ENCODE measurements at regions not wholly inside any gene's neighbourhood (a gene's known extent, or its start where the extent isn't known, plus 50 kb on each side); places are given as distances from the start of the nearest gene placed in this dataset.
"Not testable (repeated sequence)": the region's sequence is repeated elsewhere in the genome, so short reads cannot be mapped to it uniquely, and the experiment has no call there.

GRCh38 chr9:21696411-21696871, 106.0 kb upstream of the MTAP start:
- no peak for DNase-seq (ENCODE audit: low spot score)
- H3K27me3 Mint-ChIP-seq (ENCODE audit: insufficient read depth) = peaks cover 5% of the 10 kb centered on the region
- H3K4me3 Mint-ChIP-seq = no peak overlapping the region
- H3K9me3 Mint-ChIP-seq = no peaks in the 10 kb centered on the region
- no peak overlapping the region for H3K27ac Mint-ChIP-seq
- intact Hi-C loops (cut with micrococcal nuclease) = no loop called here
- no peaks in the 10 kb centered on the region for H3K4me1 Mint-ChIP-seq (ENCODE audit: low read depth)
- H3K36me3 Mint-ChIP-seq (ENCODE audit: low read depth) = no peaks in the 10 kb centered on the region

- no peak overlapping the region for H3K27ac Mint-ChIP-seq
- intact Hi-C loops (cut with micrococcal nuclease) = loop anchor here (2.0 to 5.0 kb wide), 4 partner anchors 53 to 381 kb away; partner anchors contain the start of gene IFNE
- H3K27me3 Mint-ChIP-seq (ENCODE audit: insufficient read depth) = peaks cover 10% of the 10 kb centered on the region
- no peak overlapping the region for H3K4me3 Mint-ChIP-seq
- no peaks in the 10 kb centered on the region for H3K36me3 Mint-ChIP-seq (ENCODE audit: low read depth)
- H3K4me1 Mint-ChIP-seq (ENCODE audit: low read depth) = peaks cover 5% of the 10 kb centered on the region
- no peak for DNase-seq (ENCODE audit: low spot score)
- H3K9me3 Mint-ChIP-seq = no peaks in the 10 kb centered on the region
These were observed 94.2 kb upstream of the MTAP start for GRCh38 chr9:21708260-21708711.

GRCh38 chr9:21708856-21709255, 93.6 kb upstream of the MTAP start:
- Mint-ChIP-seq H3K4me3 (no peak overlapping the region), H3K27me3 (ENCODE audit: insufficient read depth) (peaks cover 10% of the 10 kb centered on the region), H3K36me3 (ENCODE audit: low read depth) (no peaks in the 10 kb centered on the region), H3K27ac (no peak overlapping the region), H3K9me3 (no peaks in the 10 kb centered on the region), H3K4me1 (ENCODE audit: low read depth) (peaks cover 5% of the 10 kb centered on the region)
- intact Hi-C loops (cut with micrococcal nuclease) = loop anchor here (1.0 to 5.0 kb wide), 7 partner anchors 52 to 382 kb away; partner anchors contain the start of gene IFNE
- no peak for DNase-seq (ENCODE audit: low spot score)

- no peaks in the 10 kb centered on the region for H3K36me3 Mint-ChIP-seq (ENCODE audit: low read depth)
- intact Hi-C loops (cut with micrococcal nuclease) = loop anchor here (1.0 to 5.0 kb wide), 8 partner anchors 51 to 382 kb away; partner anchors contain the start of gene IFNE
- H3K4me3 Mint-ChIP-seq = no peak overlapping the region
- DNase-seq (ENCODE audit: low spot score) = peak; percentile 31
- H3K4me1 Mint-ChIP-seq (ENCODE audit: low read depth) = peaks cover 5% of the 10 kb centered on the region
- H3K27me3 Mint-ChIP-seq (ENCODE audit: insufficient read depth) = peaks cover 10% of the 10 kb centered on the region
- H3K27ac Mint-ChIP-seq = no peak overlapping the region
- no peaks in the 10 kb centered on the region for H3K9me3 Mint-ChIP-seq
These were observed 92.9 kb upstream of the MTAP start for GRCh38 chr9:21709464-21710058.

GRCh38 chr9:21710548-21711191, 91.8 kb upstream of the MTAP start:
- Mint-ChIP-seq H3K36me3 (ENCODE audit: low read depth) (no peaks in the 10 kb centered on the region), H3K4me1 (ENCODE audit: low read depth) (peaks cover 5% of the 10 kb centered on the region), H3K4me3 (no peak overlapping the region), H3K9me3 (no peaks in the 10 kb centered on the region), H3K27me3 (ENCODE audit: insufficient read depth) (peaks cover 14% of the 10 kb centered on the region), H3K27ac (no peak overlapping the region)
- intact Hi-C loops (cut with micrococcal nuclease) = loop anchor here (5.0 kb wide), 1 partner anchor 133 kb away; no protein-coding TSS in a partner anchor
- no peak for DNase-seq (ENCODE audit: low spot score)

- no peak for DNase-seq (ENCODE audit: low spot score)
- Mint-ChIP-seq H3K27ac (no peak overlapping the region), H3K9me3 (no peaks in the 10 kb centered on the region), H3K36me3 (ENCODE audit: low read depth) (no peaks in the 10 kb centered on the region), H3K27me3 (ENCODE audit: insufficient read depth) (peaks cover 11% of the 10 kb centered on the region), H3K4me1 (ENCODE audit: low read depth) (peaks cover 5% of the 10 kb centered on the region), H3K4me3 (no peak overlapping the region)
- intact Hi-C loops (cut with micrococcal nuclease) = loop anchor here (5.0 kb wide), 1 partner anchor 134 kb away; no protein-coding TSS in a partner anchor
These were observed 90.9 kb upstream of the MTAP start for GRCh38 chr9:21711504-21711903.

- no peak for DNase-seq (ENCODE audit: low spot score)
- H3K27ac Mint-ChIP-seq = no peak overlapping the region
- H3K4me3 Mint-ChIP-seq = no peak overlapping the region
- no peaks in the 10 kb centered on the region for H3K4me1 Mint-ChIP-seq (ENCODE audit: low read depth)
- intact Hi-C loops (cut with micrococcal nuclease) = no loop called here
- no peaks in the 10 kb centered on the region for H3K36me3 Mint-ChIP-seq (ENCODE audit: low read depth)
- peaks cover 20% of the 10 kb centered on the region for H3K27me3 Mint-ChIP-seq (ENCODE audit: insufficient read depth)
- no peaks in the 10 kb centered on the region for H3K9me3 Mint-ChIP-seq
These were observed 87.0 kb upstream of the MTAP start for GRCh38 chr9:21715408-21715807.

GRCh38 chr9:21720758-21721157, 81.7 kb upstream of the MTAP start:
- DNase-seq (ENCODE audit: low spot score) = no peak
- Mint-ChIP-seq H3K27ac (no peak overlapping the region), H3K4me1 (ENCODE audit: low read depth) (no peaks in the 10 kb centered on the region), H3K27me3 (ENCODE audit: insufficient read depth) (peaks cover 22% of the 10 kb centered on the region), H3K4me3 (no peak overlapping the region), H3K36me3 (ENCODE audit: low read depth) (no peaks in the 10 kb centered on the region), H3K9me3 (no peaks in the 10 kb centered on the region)
- intact Hi-C loops (cut with micrococcal nuclease) = no loop called here

- H3K4me3 Mint-ChIP-seq; intact Hi-C loops (cut with micrococcal nuclease): not testable (repeated sequence)
These were observed 75.0 kb upstream of the MTAP start for GRCh38 chr9:21727411-21727810.

GRCh38 chr9:21728781-21729180, 73.7 kb upstream of the MTAP start:
- Mint-ChIP-seq H3K9me3 (no peaks in the 10 kb centered on the region), H3K4me1 (ENCODE audit: low read depth) (no peaks in the 10 kb centered on the region), H3K4me3 (no peak overlapping the region), H3K27me3 (ENCODE audit: insufficient read depth) (peaks cover 34% of the 10 kb centered on the region), H3K27ac (no peak overlapping the region), H3K36me3 (ENCODE audit: low read depth) (no peaks in the 10 kb centered on the region)
- intact Hi-C loops (cut with micrococcal nuclease) = no loop called here
- DNase-seq (ENCODE audit: low spot score) = no peak

More at GRCh38 chr9:21727411-21727810, 75.0 kb upstream of the MTAP start:
- peaks cover 27% of the 10 kb centered on the region for H3K27me3 Mint-ChIP-seq (ENCODE audit: insufficient read depth)
- H3K36me3 Mint-ChIP-seq (ENCODE audit: low read depth); DNase-seq (ENCODE audit: low spot score); H3K27ac Mint-ChIP-seq; H3K9me3 Mint-ChIP-seq; H3K4me1 Mint-ChIP-seq (ENCODE audit: low read depth): not testable (repeated sequence)

- intact Hi-C loops (cut with micrococcal nuclease) = no loop called here
- no peak for DNase-seq (ENCODE audit: low spot score)
- Mint-ChIP-seq H3K27ac (no peak overlapping the region), H3K4me1 (ENCODE audit: low read depth) (no peaks in the 10 kb centered on the region), H3K9me3 (no peaks in the 10 kb centered on the region), H3K27me3 (ENCODE audit: insufficient read depth) (peaks cover 37% of the 10 kb centered on the region), H3K4me3 (no peak overlapping the region), H3K36me3 (ENCODE audit: low read depth) (no peaks in the 10 kb centered on the region)
These were observed 72.8 kb upstream of the MTAP start for GRCh38 chr9:21729648-21730047.

- intact Hi-C loops (cut with micrococcal nuclease) = no loop called here
- no peaks in the 10 kb centered on the region for H3K9me3 Mint-ChIP-seq
These were observed 71.5 kb upstream of the MTAP start for GRCh38 chr9:21730899-21731298.

GRCh38 chr9:21741151-21741550, 61.3 kb upstream of the MTAP start:
- intact Hi-C loops (cut with micrococcal nuclease) = no loop called here
- Mint-ChIP-seq H3K4me1 (ENCODE audit: low read depth) (no peaks in the 10 kb centered on the region), H3K27ac (no peak overlapping the region), H3K4me3 (no peak overlapping the region), H3K9me3 (no peaks in the 10 kb centered on the region), H3K36me3 (ENCODE audit: low read depth) (no peaks in the 10 kb centered on the region), H3K27me3 (ENCODE audit: insufficient read depth) (peaks cover 26% of the 10 kb centered on the region)
- DNase-seq (ENCODE audit: low spot score) = no peak

More at GRCh38 chr9:21730899-21731298, 71.5 kb upstream of the MTAP start:
- H3K27ac Mint-ChIP-seq = no peak overlapping the region
- H3K4me1 Mint-ChIP-seq (ENCODE audit: low read depth) = no peaks in the 10 kb centered on the region
- H3K4me3 Mint-ChIP-seq = no peak overlapping the region
- no peak for DNase-seq (ENCODE audit: low spot score)
- H3K27me3 Mint-ChIP-seq (ENCODE audit: insufficient read depth) = peaks cover 28% of the 10 kb centered on the region
- no peaks in the 10 kb centered on the region for H3K36me3 Mint-ChIP-seq (ENCODE audit: low read depth)
